Panc1 (cell line): ENCODE measurements at regions not wholly inside any gene's neighbourhood (a gene's known extent, or its start where the extent isn't known, plus 50 kb on each side); places are given as distances from the start of the nearest gene placed in this dataset.

Experiments
- POLR2AphosphoS5 ChIP-seq: IDR thresholded peaks from 2 replicates; pipeline ENCODE4 v1.6.1; 2012; ENCODE audit warnings: mild to moderate bottlenecking, low read depth, low read length, moderate library complexity
- REST ChIP-seq, 2 experiments: IDR thresholded peaks; 2 replicates each; pipeline ENCODE4 v1.6.1; 2011 to 2012; ENCODE audit warnings: low read depth in 2 of 2, control low read depth in 1 of 2, low read length in 1 of 2, mild to moderate bottlenecking in 1 of 2, moderate library complexity in 1 of 2; ENCODE audit not compliant: insufficient read depth in 1 of 2
- SIN3A ChIP-seq: IDR thresholded peaks from 2 replicates; pipeline ENCODE4 v1.6.1; 2012; ENCODE audit warnings: low read depth, mild to moderate bottlenecking, low read length, moderate library complexity, borderline replicate concordance; ENCODE audit not compliant: insufficient read depth
- TCF7L2 ChIP-seq: IDR thresholded peaks from 2 replicates; pipeline ENCODE4 v1.6.1; 2011; ENCODE audit warnings: mild to moderate bottlenecking, low read depth, low read length, inconsistent platforms
- TF ChIP-seq, protein P1 (sequence below): fragments of 450-650 bp; IDR thresholded peaks from 2 replicates; pipeline ENCODE4 v1.5.1; 2017; ENCODE audit warnings: mild to moderate bottlenecking

GRCh38 chr2:212923393-212923792 is 228.0 kb downstream of the IKZF2 start:
- TF ChIP-seq, protein P1, sequence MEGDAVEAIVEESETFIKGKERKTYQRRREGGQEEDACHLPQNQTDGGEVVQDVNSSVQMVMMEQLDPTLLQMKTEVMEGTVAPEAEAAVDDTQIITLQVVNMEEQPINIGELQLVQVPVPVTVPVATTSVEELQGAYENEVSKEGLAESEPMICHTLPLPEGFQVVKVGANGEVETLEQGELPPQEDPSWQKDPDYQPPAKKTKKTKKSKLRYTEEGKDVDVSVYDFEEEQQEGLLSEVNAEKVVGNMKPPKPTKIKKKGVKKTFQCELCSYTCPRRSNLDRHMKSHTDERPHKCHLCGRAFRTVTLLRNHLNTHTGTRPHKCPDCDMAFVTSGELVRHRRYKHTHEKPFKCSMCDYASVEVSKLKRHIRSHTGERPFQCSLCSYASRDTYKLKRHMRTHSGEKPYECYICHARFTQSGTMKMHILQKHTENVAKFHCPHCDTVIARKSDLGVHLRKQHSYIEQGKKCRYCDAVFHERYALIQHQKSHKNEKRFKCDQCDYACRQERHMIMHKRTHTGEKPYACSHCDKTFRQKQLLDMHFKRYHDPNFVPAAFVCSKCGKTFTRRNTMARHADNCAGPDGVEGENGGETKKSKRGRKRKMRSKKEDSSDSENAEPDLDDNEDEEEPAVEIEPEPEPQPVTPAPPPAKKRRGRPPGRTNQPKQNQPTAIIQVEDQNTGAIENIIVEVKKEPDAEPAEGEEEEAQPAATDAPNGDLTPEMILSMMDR = no peak
- TF ChIP-seq POLR2AphosphoS5 = no peak
- no peak for TF ChIP-seq SIN3A
- no peak for TF ChIP-seq TCF7L2
- no peak for TF ChIP-seq REST (IDR thresholded peaks at IDR 0.05; ENCODE audit: insufficient read depth in 1 of 2, low read depth in 2 of 2, low read length in 1 of 2)
